ENCODE measurements at regions not wholly inside any gene's neighbourhood (a gene's known extent, or its start where the extent isn't known, plus 50 kb on each side); places are given as distances from the start of the nearest gene placed in this dataset. TPM values are rescaled to one million over a fixed set of nuclear protein-coding genes. Genes with fewer than 3 reads are reported as not detected.

DNA sequence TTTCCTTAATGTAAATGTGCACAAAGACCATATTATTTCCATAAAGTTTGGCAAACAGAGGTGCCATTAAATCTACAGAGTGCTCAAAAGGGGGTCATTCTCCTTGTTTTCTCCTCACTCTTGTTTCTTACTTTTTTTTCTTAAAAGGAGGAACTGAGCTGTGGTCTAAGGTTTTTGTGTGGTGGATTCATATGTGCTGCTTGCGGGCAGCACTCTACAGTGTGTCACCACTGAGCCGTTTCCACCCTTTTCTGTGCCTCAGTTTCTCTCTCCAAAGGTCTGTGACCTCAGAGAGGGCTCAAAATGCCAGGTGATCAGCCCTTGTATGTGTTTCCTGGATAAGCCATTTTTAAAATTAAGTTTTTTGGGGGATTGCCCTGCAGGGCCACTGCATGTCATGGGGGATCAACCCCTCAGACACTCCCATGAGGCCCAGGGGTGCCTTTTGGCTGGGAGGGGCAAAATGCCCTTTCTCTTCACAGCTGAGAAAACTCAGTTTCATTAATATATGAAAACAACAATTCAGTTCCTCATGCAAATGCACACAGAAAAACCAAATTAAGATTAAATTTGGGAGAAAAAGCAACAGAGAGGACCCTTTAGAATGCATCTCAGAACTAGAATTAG is 56.9 kb upstream of the VOPP1 start:
- Histone ChIP-seq H3K27ac (no peak overlapping the region), H3K9me3 (no peaks in the 10 kb centered on the region), H3K4me1 (no peaks in the 10 kb centered on the region), H3K4me3 (replicated peaks in 1 of 3) (no peak overlapping the region), H3K36me3 (no peaks in the 10 kb centered on the region), H3K27me3 (no peaks in the 10 kb centered on the region)
- DNase-seq: no peak
- TF ChIP-seq, protein P1, sequence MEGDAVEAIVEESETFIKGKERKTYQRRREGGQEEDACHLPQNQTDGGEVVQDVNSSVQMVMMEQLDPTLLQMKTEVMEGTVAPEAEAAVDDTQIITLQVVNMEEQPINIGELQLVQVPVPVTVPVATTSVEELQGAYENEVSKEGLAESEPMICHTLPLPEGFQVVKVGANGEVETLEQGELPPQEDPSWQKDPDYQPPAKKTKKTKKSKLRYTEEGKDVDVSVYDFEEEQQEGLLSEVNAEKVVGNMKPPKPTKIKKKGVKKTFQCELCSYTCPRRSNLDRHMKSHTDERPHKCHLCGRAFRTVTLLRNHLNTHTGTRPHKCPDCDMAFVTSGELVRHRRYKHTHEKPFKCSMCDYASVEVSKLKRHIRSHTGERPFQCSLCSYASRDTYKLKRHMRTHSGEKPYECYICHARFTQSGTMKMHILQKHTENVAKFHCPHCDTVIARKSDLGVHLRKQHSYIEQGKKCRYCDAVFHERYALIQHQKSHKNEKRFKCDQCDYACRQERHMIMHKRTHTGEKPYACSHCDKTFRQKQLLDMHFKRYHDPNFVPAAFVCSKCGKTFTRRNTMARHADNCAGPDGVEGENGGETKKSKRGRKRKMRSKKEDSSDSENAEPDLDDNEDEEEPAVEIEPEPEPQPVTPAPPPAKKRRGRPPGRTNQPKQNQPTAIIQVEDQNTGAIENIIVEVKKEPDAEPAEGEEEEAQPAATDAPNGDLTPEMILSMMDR (IDR thresholded peaks at IDR 0.05): no peak
- 41 to 45% methylated on average over 2 of the region's 2 CpGs for WGBS, 2 donors
- intact Hi-C loops (cut with DNase I): no loop called here

DNA sequence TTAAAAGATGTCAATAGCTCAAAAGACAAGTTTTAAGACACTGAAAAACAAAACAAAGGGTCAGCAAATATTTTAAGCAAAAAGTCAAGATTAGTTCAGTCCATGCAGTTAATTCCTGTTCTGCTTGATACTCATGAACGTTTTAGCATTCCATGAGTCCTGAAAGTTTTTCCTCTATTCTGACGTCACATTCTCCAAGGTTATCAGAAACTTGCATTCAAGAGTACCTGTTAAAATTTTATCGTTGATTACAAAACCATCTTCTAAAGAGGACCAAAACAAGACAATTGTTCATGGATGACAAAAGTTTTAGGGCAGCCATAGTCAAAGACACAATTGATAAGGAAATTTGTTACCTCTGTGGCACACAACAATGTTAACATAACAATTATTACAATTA is 52.5 kb upstream of the VOPP1 start:
- TF ChIP-seq, protein P1 (IDR thresholded peaks at IDR 0.05): no peak
- no peak for TF ChIP-seq POLR2A (IDR thresholded peaks at IDR 0.05)
- DNase-seq: no peak
- no peaks in the 10 kb centered on the region for H3K9me3 ChIP-seq
- WGBS, 2 donors: 80 to 86% methylated on average over 3 of the region's 3 CpGs
- no peaks in the 10 kb centered on the region for H3K27me3 ChIP-seq
- H3K36me3 ChIP-seq: no peaks in the 10 kb centered on the region
- intact Hi-C loops (cut with DNase I): no loop called here
- H3K4me3 ChIP-seq (replicated peaks in 1 of 3): no peak overlapping the region
- no peaks in the 10 kb centered on the region for H3K4me1 ChIP-seq
- no peak overlapping the region for H3K27ac ChIP-seq

DNA sequence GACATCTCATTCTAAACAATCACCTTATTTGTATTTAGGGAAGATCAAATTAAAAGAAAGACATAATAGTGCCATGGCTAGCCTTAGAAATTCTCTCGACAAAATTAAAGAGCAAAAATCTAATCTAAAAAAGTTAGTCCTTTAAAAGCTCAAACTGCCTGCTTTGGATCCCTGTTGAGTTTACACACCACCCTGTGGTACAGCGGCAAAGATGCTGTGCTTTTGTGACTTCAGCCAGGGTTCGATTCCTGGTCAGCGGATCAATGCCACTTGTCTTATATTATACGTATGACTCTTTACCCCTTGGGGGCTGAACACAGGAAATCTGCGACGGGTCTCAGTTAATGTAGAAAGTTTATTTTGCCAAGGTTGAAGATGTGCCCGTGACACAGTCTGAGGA is 51.3 kb upstream of the VOPP1 start:
- H3K9me3 ChIP-seq: no peaks in the 10 kb centered on the region
- TF ChIP-seq POLR2A (IDR thresholded peaks at IDR 0.05): no peak
- TF ChIP-seq, protein P1 (IDR thresholded peaks at IDR 0.05): no peak
- H3K4me1 ChIP-seq: no peaks in the 10 kb centered on the region
- DNase-seq: no peak
- H3K36me3 ChIP-seq: no peaks in the 10 kb centered on the region
- no peaks in the 10 kb centered on the region for H3K27me3 ChIP-seq
- no peak overlapping the region for H3K27ac ChIP-seq
- intact Hi-C loops (cut with DNase I): no loop called here
- WGBS, 2 donors: 88 to 94% methylated on average over 8 of the region's 8 CpGs
- H3K4me3 ChIP-seq (replicated peaks in 1 of 3): no peak overlapping the region

DNA sequence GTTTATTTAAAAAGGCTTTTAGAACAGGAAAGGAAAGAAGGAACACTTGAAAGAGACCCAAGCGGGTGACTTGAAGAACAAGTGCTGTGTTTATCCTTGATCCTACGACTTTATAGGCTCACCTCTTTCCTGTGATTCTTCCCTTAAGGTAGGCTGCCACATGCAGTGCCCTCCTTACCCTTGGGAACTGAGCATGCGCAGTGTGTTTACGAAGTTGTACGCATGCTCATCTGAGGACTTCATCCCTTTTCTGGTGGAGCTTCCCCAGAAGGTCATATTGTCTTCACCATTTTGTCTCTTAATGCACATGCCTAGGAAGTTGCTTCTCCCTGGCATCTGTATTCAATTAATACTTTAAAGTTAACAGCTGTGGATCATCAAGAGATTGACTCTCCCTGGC is 49.9 kb upstream of the VOPP1 start:
- intact Hi-C loops (cut with DNase I): no loop called here
- H3K36me3 ChIP-seq: no peaks in the 10 kb centered on the region
- no peak overlapping the region for H3K4me3 ChIP-seq (replicated peaks in 1 of 3)
- no peaks in the 10 kb centered on the region for H3K27me3 ChIP-seq
- WGBS, 2 donors: 70 to 77% methylated on average over 5 of the region's 5 CpGs
- H3K27ac ChIP-seq: no peak overlapping the region
- H3K9me3 ChIP-seq: no peaks in the 10 kb centered on the region
- TF ChIP-seq, protein P1 (IDR thresholded peaks at IDR 0.05): no peak
- no peak for TF ChIP-seq POLR2A (IDR thresholded peaks at IDR 0.05)
- no peak for DNase-seq
- no peaks in the 10 kb centered on the region for H3K4me1 ChIP-seq

Small RNAs in the stretch of these regions (small RNA-seq; reads per million reads assigned to genes)
- gene RNU6-389P (not detected), gene SUMO2P3 (not detected)

Measured in thyroid gland (tissue), 4 donors.